ENCODE measurements at regions not wholly inside any gene's neighbourhood (a gene's known extent, or its start where the extent isn't known, plus 50 kb on each side); places are given as distances from the start of the nearest gene placed in this dataset.

DNA sequence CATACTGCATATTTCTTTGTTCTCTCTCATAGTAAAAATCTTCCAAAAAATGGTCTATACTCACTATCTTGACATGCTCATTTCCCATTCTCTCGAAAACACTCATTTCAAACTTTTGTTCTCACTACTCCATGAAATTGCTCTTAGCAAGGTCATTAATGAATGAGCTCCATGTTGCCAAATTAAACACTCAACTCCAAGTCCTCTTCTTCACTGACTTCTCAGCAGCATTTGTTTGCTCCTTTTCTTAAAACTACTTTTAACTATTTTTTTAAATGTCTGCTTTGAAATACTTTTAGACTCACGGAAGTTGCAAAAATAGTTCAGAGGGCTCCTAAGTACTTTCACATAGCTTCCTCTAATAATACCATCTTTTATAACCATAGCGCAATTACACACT, 274.0 kb upstream of the PREP start:
- TF ChIP-seq TAF1 (conservative IDR thresholded peaks at IDR 0.05) (no peak), RAD21 (IDR thresholded peaks at IDR 0.05) (no peak)
- TF ChIP-seq, protein P1, sequence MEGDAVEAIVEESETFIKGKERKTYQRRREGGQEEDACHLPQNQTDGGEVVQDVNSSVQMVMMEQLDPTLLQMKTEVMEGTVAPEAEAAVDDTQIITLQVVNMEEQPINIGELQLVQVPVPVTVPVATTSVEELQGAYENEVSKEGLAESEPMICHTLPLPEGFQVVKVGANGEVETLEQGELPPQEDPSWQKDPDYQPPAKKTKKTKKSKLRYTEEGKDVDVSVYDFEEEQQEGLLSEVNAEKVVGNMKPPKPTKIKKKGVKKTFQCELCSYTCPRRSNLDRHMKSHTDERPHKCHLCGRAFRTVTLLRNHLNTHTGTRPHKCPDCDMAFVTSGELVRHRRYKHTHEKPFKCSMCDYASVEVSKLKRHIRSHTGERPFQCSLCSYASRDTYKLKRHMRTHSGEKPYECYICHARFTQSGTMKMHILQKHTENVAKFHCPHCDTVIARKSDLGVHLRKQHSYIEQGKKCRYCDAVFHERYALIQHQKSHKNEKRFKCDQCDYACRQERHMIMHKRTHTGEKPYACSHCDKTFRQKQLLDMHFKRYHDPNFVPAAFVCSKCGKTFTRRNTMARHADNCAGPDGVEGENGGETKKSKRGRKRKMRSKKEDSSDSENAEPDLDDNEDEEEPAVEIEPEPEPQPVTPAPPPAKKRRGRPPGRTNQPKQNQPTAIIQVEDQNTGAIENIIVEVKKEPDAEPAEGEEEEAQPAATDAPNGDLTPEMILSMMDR (IDR thresholded peaks at IDR 0.05; ENCODE audit: low read depth, low read length, missing input control): no peak
